Stimulated activated CD8-positive, alpha-beta memory T cell treated with anti-CD3 and anti-CD28 coated beads, Interleukin-2, amount 100 ng/mL, for 1 hour (primary cell): ENCODE measurements at regions not wholly inside any gene's neighbourhood (a gene's known extent, or its start where the extent isn't known, plus 50 kb on each side); places are given as distances from the start of the nearest gene placed in this dataset.

Experiments used
- DNase-seq, 2 donors: peaks; one replicate each; pipeline ENCODE4 v3.0.0-alpha.2; 2020; ENCODE audit warnings: low read depth in 2 of 2

- no peak for DNase-seq
These were observed 248.6 kb upstream of the TCERG1L start for GRCh38 chr10:131560166-131560565.

- no peak for DNase-seq
These were observed 249.3 kb upstream of the TCERG1L start for GRCh38 chr10:131560706-131561355.

GRCh38 chr10:131561897-131562296 lies 250.4 kb upstream of the TCERG1L start:
- DNase-seq: no peak

- DNase-seq: no peak
These were observed 251.9 kb upstream of the TCERG1L start for GRCh38 chr10:131563411-131563810.

GRCh38 chr10:131567279-131568162 lies 256.0 kb upstream of the TCERG1L start:
- no peak for DNase-seq

- no peak for DNase-seq
These were observed 257.3 kb upstream of the TCERG1L start for GRCh38 chr10:131568866-131569265.

GRCh38 chr10:131569851-131570715 lies 258.6 kb upstream of the TCERG1L start:
- DNase-seq: no peak

GRCh38 chr10:131570716-131571307 lies 259.3 kb upstream of the TCERG1L start:
- DNase-seq: no peak

- no peak for DNase-seq
These were observed 259.8 kb upstream of the TCERG1L start for GRCh38 chr10:131571346-131571745.

- no peak for DNase-seq
These were observed 260.3 kb upstream of the TCERG1L start for GRCh38 chr10:131571865-131572264.

- no peak for DNase-seq
These were observed 261.7 kb upstream of the TCERG1L start for GRCh38 chr10:131573256-131573655.

GRCh38 chr10:131573707-131574106 lies 262.2 kb upstream of the TCERG1L start:
- DNase-seq: no peak

GRCh38 chr10:131574363-131574706 lies 262.8 kb upstream of the TCERG1L start:
- DNase-seq: no peak

- DNase-seq: no peak
These were observed 263.3 kb upstream of the TCERG1L start for GRCh38 chr10:131574707-131575430.

- no peak for DNase-seq
These were observed 264.4 kb upstream of the TCERG1L start for GRCh38 chr10:131575877-131576276.

GRCh38 chr10:131576341-131577177 lies 265.0 kb upstream of the TCERG1L start:
- no peak for DNase-seq

GRCh38 chr10:131577178-131577555 lies 265.6 kb upstream of the TCERG1L start:
- DNase-seq: no peak

GRCh38 chr10:131577786-131578471 lies 266.4 kb upstream of the TCERG1L start:
- DNase-seq: no peak

GRCh38 chr10:131578472-131578970 lies 267.0 kb upstream of the TCERG1L start:
- no peak for DNase-seq
